ENCODE measurements at regions not wholly inside any gene's neighbourhood (a gene's known extent, or its start where the extent isn't known, plus 50 kb on each side); places are given as distances from the start of the nearest gene placed in this dataset.

DNA sequence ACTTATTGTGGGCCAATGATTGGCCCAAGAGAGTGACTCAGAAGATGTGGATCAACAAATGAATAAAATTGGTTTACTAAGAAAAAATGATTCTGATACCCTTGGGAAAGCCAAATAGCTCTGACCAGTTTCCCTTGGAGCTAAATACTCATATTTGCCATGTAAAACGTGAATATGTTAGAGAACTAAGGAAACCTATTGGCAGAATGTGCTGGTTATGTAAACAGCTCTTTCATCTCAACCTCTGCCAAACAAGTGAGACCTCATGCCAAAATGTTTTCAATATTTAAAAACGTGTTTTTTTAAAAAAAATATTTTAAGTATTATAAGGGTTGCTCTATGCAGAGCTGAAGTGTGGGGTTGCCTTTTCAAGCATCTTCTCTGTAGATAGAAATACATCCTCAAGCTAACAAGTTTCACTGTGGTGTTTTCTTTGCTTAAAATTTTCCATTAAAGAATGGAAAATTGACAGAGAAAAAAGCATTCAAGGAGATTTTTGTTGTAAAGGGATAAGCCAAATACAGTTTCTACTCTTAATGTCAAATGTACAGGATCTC lies 186.9 kb upstream of the TUT7 start:
- peak overlapping the region in 1 of 3 experiments; percentile 38 for H3K27ac Mint-ChIP-seq

DNA sequence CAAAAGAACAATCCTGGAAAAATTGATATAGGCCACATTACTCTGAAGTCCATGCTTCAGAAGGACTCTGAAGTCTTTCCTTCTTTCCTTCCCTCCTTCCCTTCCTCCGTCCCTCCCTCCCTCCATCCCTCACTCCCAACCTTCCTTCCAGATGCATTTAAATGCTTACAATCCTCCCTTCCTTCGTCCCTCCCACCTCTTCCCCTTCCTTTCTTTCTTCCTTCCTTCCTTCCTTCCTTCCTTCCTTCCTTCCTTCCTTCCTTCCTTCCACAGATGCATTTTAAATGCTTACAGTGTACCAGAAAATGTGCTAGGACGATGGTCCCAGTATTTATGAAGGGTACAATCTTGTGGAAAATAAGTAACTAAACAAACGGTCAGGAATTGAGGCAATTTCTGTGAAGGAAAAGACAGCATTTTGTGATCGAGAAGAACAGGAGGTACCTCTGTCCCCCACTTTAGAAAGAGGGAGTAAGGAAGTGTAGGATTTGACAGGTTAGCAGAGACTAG lies 181.3 kb upstream of the TUT7 start:
- H3K9me3 Mint-ChIP-seq = peaks cover 7% of the 10 kb centered on the region
- H3K27me3 Mint-ChIP-seq (ENCODE audit: low read depth) = no peaks in the 10 kb centered on the region
- peak overlapping the region; percentile 12 to 87 (median 25) for H3K27ac Mint-ChIP-seq
- TF ChIP-seq, protein P1, sequence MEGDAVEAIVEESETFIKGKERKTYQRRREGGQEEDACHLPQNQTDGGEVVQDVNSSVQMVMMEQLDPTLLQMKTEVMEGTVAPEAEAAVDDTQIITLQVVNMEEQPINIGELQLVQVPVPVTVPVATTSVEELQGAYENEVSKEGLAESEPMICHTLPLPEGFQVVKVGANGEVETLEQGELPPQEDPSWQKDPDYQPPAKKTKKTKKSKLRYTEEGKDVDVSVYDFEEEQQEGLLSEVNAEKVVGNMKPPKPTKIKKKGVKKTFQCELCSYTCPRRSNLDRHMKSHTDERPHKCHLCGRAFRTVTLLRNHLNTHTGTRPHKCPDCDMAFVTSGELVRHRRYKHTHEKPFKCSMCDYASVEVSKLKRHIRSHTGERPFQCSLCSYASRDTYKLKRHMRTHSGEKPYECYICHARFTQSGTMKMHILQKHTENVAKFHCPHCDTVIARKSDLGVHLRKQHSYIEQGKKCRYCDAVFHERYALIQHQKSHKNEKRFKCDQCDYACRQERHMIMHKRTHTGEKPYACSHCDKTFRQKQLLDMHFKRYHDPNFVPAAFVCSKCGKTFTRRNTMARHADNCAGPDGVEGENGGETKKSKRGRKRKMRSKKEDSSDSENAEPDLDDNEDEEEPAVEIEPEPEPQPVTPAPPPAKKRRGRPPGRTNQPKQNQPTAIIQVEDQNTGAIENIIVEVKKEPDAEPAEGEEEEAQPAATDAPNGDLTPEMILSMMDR (IDR thresholded peaks at IDR 0.05; ENCODE audit: unreplicated experiment in 3 of 3) = no peak
- H3K36me3 Mint-ChIP-seq (ENCODE audit: low read depth) = no peaks in the 10 kb centered on the region
- no peak overlapping the region for H3K4me3 Mint-ChIP-seq
- H3K4me1 Mint-ChIP-seq = peaks cover 29% of the 10 kb centered on the region

More for the DNA sequence above, 186.9 kb upstream of the TUT7 start:
- H3K9me3 Mint-ChIP-seq = peaks cover 7% of the 10 kb centered on the region
- no peaks in the 10 kb centered on the region for H3K36me3 Mint-ChIP-seq (ENCODE audit: low read depth)
- TF ChIP-seq, protein P1 (IDR thresholded peaks at IDR 0.05; ENCODE audit: unreplicated experiment in 3 of 3) = no peak
- no peak overlapping the region for H3K4me3 Mint-ChIP-seq
- no peaks in the 10 kb centered on the region for H3K27me3 Mint-ChIP-seq (ENCODE audit: low read depth)
- H3K4me1 Mint-ChIP-seq = peaks cover 23% of the 10 kb centered on the region

GRCh38 chr9:86534572-86535258 lies 180.5 kb upstream of the TUT7 start:
- Mint-ChIP-seq H3K4me1 (peaks cover 29% of the 10 kb centered on the region), H3K4me3 (no peak overlapping the region), H3K9me3 (peaks cover 7% of the 10 kb centered on the region), H3K36me3 (ENCODE audit: low read depth) (no peaks in the 10 kb centered on the region), H3K27me3 (ENCODE audit: low read depth) (no peaks in the 10 kb centered on the region), H3K27ac (peak overlapping the region; percentile 12 to 87 (median 74))
- TF ChIP-seq, protein P1 (IDR thresholded peaks at IDR 0.05; ENCODE audit: unreplicated experiment in 3 of 3) = no peak

GRCh38 chr9:86531971-86532640 lies 177.9 kb upstream of the TUT7 start:
- Mint-ChIP-seq H3K4me1 (peaks cover 29% of the 10 kb centered on the region), H3K9me3 (peaks cover 3% of the 10 kb centered on the region), H3K27ac (peak overlapping the region; percentile 4 to 53 (median 11)), H3K27me3 (ENCODE audit: low read depth) (no peaks in the 10 kb centered on the region), H3K36me3 (ENCODE audit: low read depth) (no peaks in the 10 kb centered on the region), H3K4me3 (no peak overlapping the region)
- TF ChIP-seq, protein P1 (IDR thresholded peaks at IDR 0.05; ENCODE audit: unreplicated experiment in 3 of 3) = no peak

DNA sequence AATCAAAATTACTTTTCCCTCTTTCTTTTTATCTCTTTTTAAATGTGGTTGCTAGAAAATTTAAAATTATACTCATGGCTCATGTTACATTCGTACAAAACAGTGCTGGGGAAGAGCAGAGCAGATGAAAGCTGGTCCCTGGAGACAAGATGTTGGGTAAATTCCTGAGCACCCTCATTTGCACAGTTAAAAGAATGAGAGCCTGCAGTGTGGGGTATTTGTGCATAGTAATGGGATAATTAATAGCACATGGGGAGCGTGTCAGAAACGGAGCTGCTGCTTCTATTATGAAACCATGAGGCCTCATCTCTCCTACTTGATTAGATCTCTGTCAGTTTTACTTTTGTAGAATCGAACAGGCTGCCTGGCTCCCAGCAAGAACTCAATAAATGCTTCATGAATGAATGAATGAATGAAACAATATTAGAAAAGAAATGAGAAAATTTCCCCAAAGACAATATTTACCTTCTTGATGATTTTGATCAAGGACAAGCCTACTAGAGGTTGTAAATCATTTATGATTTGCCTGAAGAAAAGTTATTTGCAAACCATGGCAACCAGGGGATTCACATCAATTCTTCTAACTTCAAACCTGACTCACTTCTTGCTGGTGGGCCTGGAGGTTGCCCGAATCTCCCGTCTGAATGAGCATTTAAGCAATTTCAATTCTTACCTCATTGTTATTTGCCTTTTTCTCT lies 177.2 kb upstream of the TUT7 start:
- Mint-ChIP-seq H3K27me3 (ENCODE audit: low read depth) (no peaks in the 10 kb centered on the region), H3K36me3 (ENCODE audit: low read depth) (no peaks in the 10 kb centered on the region), H3K4me3 (no peak overlapping the region), H3K27ac (peak overlapping the region; percentile 4 to 53 (median 11)), H3K9me3 (peaks cover 2% of the 10 kb centered on the region), H3K4me1 (peaks cover 30% of the 10 kb centered on the region)
- TF ChIP-seq, protein P1 (IDR thresholded peaks at IDR 0.05; ENCODE audit: unreplicated experiment in 3 of 3) = no peak

Measured in nephron (organoid).